Lower leg skin (tissue), 3 donors: ENCODE measurements at regions not wholly inside any gene's neighbourhood (a gene's known extent, or its start where the extent isn't known, plus 50 kb on each side); places are given as distances from the start of the nearest gene placed in this dataset.

Source experiments
- CTCF ChIP-seq, 3 donors: fragments of 450-650 bp; IDR thresholded peaks; one replicate each; pipeline ENCODE4 v1.5.1; 2016; ENCODE audit warnings: antibody characterized with exemption in 3 of 3, mild to moderate bottlenecking in 3 of 3, moderate library complexity in 2 of 3
- POLR2A ChIP-seq, 2 donors: fragments of 450-650 bp; IDR thresholded peaks; one replicate each; pipeline ENCODE4 v1.6.1; 2016 to 2017; ENCODE audit warnings: antibody characterized with exemption in 2 of 2, mild to moderate bottlenecking in 1 of 2, moderate library complexity in 1 of 2

GRCh38 chr22:44623771-44624510, 78.1 kb upstream of the PRR5 start:
- no peak for TF ChIP-seq POLR2A (IDR thresholded peaks at IDR 0.05)
- TF ChIP-seq CTCF (IDR thresholded peaks at IDR 0.05) = no peak
